Glutamatergic neuron (in vitro differentiated cells): ENCODE measurements at regions not wholly inside any gene's neighbourhood (a gene's known extent, or its start where the extent isn't known, plus 50 kb on each side); places are given as distances from the start of the nearest gene placed in this dataset.

Experiments
- DNase-seq: peaks from one replicate; pipeline ENCODE4 v3.0.0; 2022
- H3K27ac Mint-ChIP-seq: one replicate; pipeline ENCODE4 v1.8.0; 2020; ENCODE audit warnings: mild to moderate bottlenecking, mixed read lengths, inconsistent platforms; ENCODE audit not compliant: unreplicated experiment
- H3K27me3 Mint-ChIP-seq: one replicate; pipeline ENCODE4 v1.8.0; 2020; ENCODE audit warnings: mild to moderate bottlenecking, moderate library complexity, mixed read lengths, inconsistent platforms; ENCODE audit not compliant: unreplicated experiment
- H3K36me3 Mint-ChIP-seq: one replicate; pipeline ENCODE4 v1.8.0; 2020; ENCODE audit warnings: mild to moderate bottlenecking, mixed read lengths, inconsistent platforms; ENCODE audit not compliant: unreplicated experiment
- H3K4me1 Mint-ChIP-seq: one replicate; pipeline ENCODE4 v1.8.0; 2020; ENCODE audit warnings: mild to moderate bottlenecking, low read depth, mixed read lengths, inconsistent platforms; ENCODE audit not compliant: unreplicated experiment
- H3K4me3 Mint-ChIP-seq: one replicate; pipeline ENCODE4 v1.8.0; 2020; ENCODE audit warnings: mild to moderate bottlenecking, mixed read lengths, inconsistent platforms; ENCODE audit not compliant: unreplicated experiment
- H3K9me3 Mint-ChIP-seq: one replicate; pipeline ENCODE4 v1.8.0; 2020; ENCODE audit warnings: mild to moderate bottlenecking, moderate library complexity, mixed read lengths, inconsistent platforms; ENCODE audit not compliant: unreplicated experiment
- CTCF ChIP-seq: fragments of 200-600 bp; sonication (generic); IDR thresholded peaks from one replicate; pipeline ENCODE4 v1.5.0; 2021; ENCODE audit not compliant: partially characterized antibody, unreplicated experiment

- H3K4me3 Mint-ChIP-seq = no peak overlapping the region
- no peak overlapping the region for H3K27ac Mint-ChIP-seq
- no peak for DNase-seq
Measured at GRCh38 chr21:24110846-24111245, 1496.4 kb downstream of the MRPL39 start.

GRCh38 chr21:24097181-24097580 lies 1510.1 kb downstream of the MRPL39 start:
- TF ChIP-seq CTCF = no peak
- peaks cover 2% of the 10 kb centered on the region for H3K4me1 Mint-ChIP-seq
- no peak overlapping the region for H3K4me3 Mint-ChIP-seq
- no peaks in the 10 kb centered on the region for H3K27me3 Mint-ChIP-seq
- no peak for DNase-seq
- H3K36me3 Mint-ChIP-seq = no peaks in the 10 kb centered on the region
- no peak overlapping the region for H3K27ac Mint-ChIP-seq
- no peaks in the 10 kb centered on the region for H3K9me3 Mint-ChIP-seq

More at GRCh38 chr21:24110846-24111245, 1496.4 kb downstream of the MRPL39 start:
- Mint-ChIP-seq H3K9me3 (no peaks in the 10 kb centered on the region), H3K36me3 (no peaks in the 10 kb centered on the region), H3K4me1 (no peaks in the 10 kb centered on the region), H3K27me3 (no peaks in the 10 kb centered on the region)
- no peak for TF ChIP-seq CTCF

- DNase-seq = no peak
- Mint-ChIP-seq H3K9me3 (no peaks in the 10 kb centered on the region), H3K4me3 (no peak overlapping the region), H3K36me3 (no peaks in the 10 kb centered on the region), H3K27me3 (no peaks in the 10 kb centered on the region), H3K4me1 (peaks cover under 1% of the 10 kb centered on the region), H3K27ac (no peak overlapping the region)
- TF ChIP-seq CTCF = no peak
Measured at GRCh38 chr21:24096651-24097050, 1510.6 kb downstream of the MRPL39 start.

GRCh38 chr21:24093032-24093431 lies 1514.2 kb downstream of the MRPL39 start:
- DNase-seq = no peak
- Mint-ChIP-seq H3K27ac (no peak overlapping the region), H3K9me3 (no peaks in the 10 kb centered on the region), H3K36me3 (no peaks in the 10 kb centered on the region), H3K27me3 (no peaks in the 10 kb centered on the region), H3K4me1 (no peaks in the 10 kb centered on the region), H3K4me3 (no peak overlapping the region)
- no peak for TF ChIP-seq CTCF

- Mint-ChIP-seq H3K27ac (no peak overlapping the region), H3K9me3 (no peaks in the 10 kb centered on the region), H3K27me3 (no peaks in the 10 kb centered on the region), H3K4me1 (no peaks in the 10 kb centered on the region), H3K36me3 (no peaks in the 10 kb centered on the region), H3K4me3 (no peak overlapping the region)
- TF ChIP-seq CTCF = no peak
- DNase-seq = no peak
Measured at GRCh38 chr21:24076179-24076578, 1531.1 kb downstream of the MRPL39 start.
